Parathyroid adenoma (tissue), 2 donors: ENCODE measurements at regions not wholly inside any gene's neighbourhood (a gene's known extent, or its start where the extent isn't known, plus 50 kb on each side); places are given as distances from the start of the nearest gene placed in this dataset.

Experiments used
- H2AFZ ChIP-seq: fragments of 300-600 bp; sonication (generic); one replicate; pipeline ENCODE4 v1.7.0; 2017; ENCODE audit warnings: antibody characterized with exemption, mild to moderate bottlenecking
- H3K27ac ChIP-seq: fragments of 300-600 bp; sonication (generic); one replicate; pipeline ENCODE4 v1.7.0; 2017
- H3K27me3 ChIP-seq: fragments of 300-600 bp; sonication (generic); one replicate; pipeline ENCODE4 v1.7.0; 2017; ENCODE audit warnings: low read length; ENCODE audit not compliant: control insufficient read depth, insufficient read depth
- H3K36me3 ChIP-seq: fragments of 300-600 bp; sonication (generic); one replicate; pipeline ENCODE4 v1.7.0; 2017; ENCODE audit warnings: low read length; ENCODE audit not compliant: control insufficient read depth, insufficient read depth
- H3K4me1 ChIP-seq: fragments of 300-600 bp; sonication (generic); one replicate; pipeline ENCODE4 v1.7.0; 2017; ENCODE audit warnings: control low read depth
- H3K4me2 ChIP-seq: fragments of 300-600 bp; sonication (generic); one replicate; pipeline ENCODE4 v1.7.0; 2017; ENCODE audit warnings: low read length
- H3K4me3 ChIP-seq: fragments of 300-600 bp; sonication (generic); one replicate; pipeline ENCODE4 v1.7.0; 2017; ENCODE audit warnings: low read depth, low read length
- H3K79me2 ChIP-seq: fragments of 300-600 bp; sonication (generic); one replicate; pipeline ENCODE4 v1.7.0; 2017; ENCODE audit warnings: control low read depth
- H3K9ac ChIP-seq: fragments of 300-600 bp; sonication (generic); one replicate; pipeline ENCODE4 v1.7.0; 2017; ENCODE audit warnings: mild to moderate bottlenecking
- H3K9me3 ChIP-seq: fragments of 300-600 bp; sonication (generic); one replicate; pipeline ENCODE4 v1.7.0; 2017; ENCODE audit warnings: low read length; ENCODE audit not compliant: control insufficient read depth
- CTCF ChIP-seq: fragments of 300-600 bp; sonication (generic); IDR thresholded peaks from one replicate; pipeline ENCODE4 v1.7.0; 2017; ENCODE audit warnings: antibody characterized with exemption, mild to moderate bottlenecking
- donor health status: primary hyperparathyroidism.

GRCh38 chr15:94535298-94536048 lies 304.1 kb downstream of the MCTP2 start:
- Histone ChIP-seq H3K27me3 (no peaks in the 10 kb centered on the region), H3K27ac (no peak overlapping the region), H3K4me3 (no peak overlapping the region), H3K4me1 (no peaks in the 10 kb centered on the region), H3K79me2 (no peaks in the 10 kb centered on the region), H2AFZ (no peak overlapping the region), H3K9ac (no peak overlapping the region), H3K36me3 (no peaks in the 10 kb centered on the region), H3K4me2 (no peak overlapping the region), H3K9me3 (no peaks in the 10 kb centered on the region)
- no peak for TF ChIP-seq CTCF

- Histone ChIP-seq H3K9me3 (no peaks in the 10 kb centered on the region), H3K4me1 (no peaks in the 10 kb centered on the region), H3K4me2 (no peak overlapping the region), H2AFZ (no peak overlapping the region), H3K79me2 (no peaks in the 10 kb centered on the region), H3K27me3 (no peaks in the 10 kb centered on the region), H3K27ac (no peak overlapping the region), H3K36me3 (no peaks in the 10 kb centered on the region), H3K4me3 (no peak overlapping the region), H3K9ac (no peak overlapping the region)
- no peak for TF ChIP-seq CTCF
Measured at GRCh38 chr15:94536549-94536948, 305.2 kb downstream of the MCTP2 start.

- Histone ChIP-seq H2AFZ (no peak overlapping the region), H3K4me3 (no peak overlapping the region), H3K9ac (no peak overlapping the region), H3K36me3 (no peaks in the 10 kb centered on the region), H3K27ac (no peak overlapping the region), H3K4me1 (no peaks in the 10 kb centered on the region), H3K79me2 (no peaks in the 10 kb centered on the region), H3K27me3 (no peaks in the 10 kb centered on the region), H3K9me3 (no peaks in the 10 kb centered on the region), H3K4me2 (no peak overlapping the region)
- no peak for TF ChIP-seq CTCF
Measured at GRCh38 chr15:94538280-94538679, 306.9 kb downstream of the MCTP2 start.

GRCh38 chr15:94542391-94542790 lies 311.0 kb downstream of the MCTP2 start:
- Histone ChIP-seq H3K9me3 (no peaks in the 10 kb centered on the region), H3K27ac (no peak overlapping the region), H2AFZ (no peak overlapping the region), H3K4me3 (no peak overlapping the region), H3K36me3 (no peaks in the 10 kb centered on the region), H3K27me3 (no peaks in the 10 kb centered on the region), H3K4me2 (no peak overlapping the region), H3K4me1 (no peaks in the 10 kb centered on the region), H3K79me2 (no peaks in the 10 kb centered on the region), H3K9ac (no peak overlapping the region)
- TF ChIP-seq CTCF, result no peak

GRCh38 chr15:94546808-94547207 lies 315.4 kb downstream of the MCTP2 start:
- Histone ChIP-seq H3K4me2 (no peak overlapping the region), H2AFZ (no peak overlapping the region), H3K9ac (no peak overlapping the region), H3K4me3 (no peak overlapping the region), H3K36me3 (no peaks in the 10 kb centered on the region), H3K79me2 (no peaks in the 10 kb centered on the region), H3K27me3 (no peaks in the 10 kb centered on the region), H3K4me1 (no peaks in the 10 kb centered on the region), H3K27ac (no peak overlapping the region), H3K9me3 (no peaks in the 10 kb centered on the region)
- no peak for TF ChIP-seq CTCF
